NOMO-1 treated with DMSO at 0.1 percent for 48 hours (cell line): ENCODE measurements at regions not wholly inside any gene's neighbourhood (a gene's known extent, or its start where the extent isn't known, plus 50 kb on each side); places are given as distances from the start of the nearest gene placed in this dataset.

ENCODE experiments used
- DNase-seq: peaks from one replicate; lab custom pipeline; 2025; ENCODE audit not compliant: unreplicated experiment; lab: John Stamatoyannopoulos, UW

GRCh38 chr5:4053136-4053535 lies 457.5 kb downstream of the IRX1 start:
- no peak for DNase-seq

GRCh38 chr5:4054092-4054491 lies 458.5 kb downstream of the IRX1 start:
- no peak for DNase-seq

GRCh38 chr5:4058899-4059298 lies 463.3 kb downstream of the IRX1 start:
- DNase-seq: no peak

GRCh38 chr5:4065472-4066320 lies 470.1 kb downstream of the IRX1 start:
- DNase-seq: no peak

GRCh38 chr5:4068171-4068570 lies 472.5 kb downstream of the IRX1 start:
- no peak for DNase-seq

- DNase-seq: no peak
Measured at GRCh38 chr5:4078544-4078943, 482.9 kb downstream of the IRX1 start.

- DNase-seq: no peak
Measured at GRCh38 chr5:4079831-4080230, 484.2 kb downstream of the IRX1 start.

GRCh38 chr5:4080370-4080769 lies 484.7 kb downstream of the IRX1 start:
- DNase-seq: no peak

GRCh38 chr5:4081059-4081458 lies 485.4 kb downstream of the IRX1 start:
- no peak for DNase-seq

- no peak for DNase-seq
Measured at GRCh38 chr5:4081466-4081865, 485.8 kb downstream of the IRX1 start.

- no peak for DNase-seq
Measured at GRCh38 chr5:4082966-4083564, 487.4 kb downstream of the IRX1 start.

GRCh38 chr5:4083591-4084337 lies 488.1 kb downstream of the IRX1 start:
- no peak for DNase-seq

- DNase-seq: no peak
Measured at GRCh38 chr5:4086081-4086480, 490.4 kb downstream of the IRX1 start.

GRCh38 chr5:4087110-4087509 lies 491.5 kb downstream of the IRX1 start:
- DNase-seq: no peak

- DNase-seq: no peak
Measured at GRCh38 chr5:4089087-4089486, 493.5 kb downstream of the IRX1 start.

- DNase-seq: no peak
Measured at GRCh38 chr5:4093236-4093635, 497.6 kb downstream of the IRX1 start.

GRCh38 chr5:4093970-4094369 lies 498.3 kb downstream of the IRX1 start:
- no peak for DNase-seq

- no peak for DNase-seq
Measured at GRCh38 chr5:4095918-4096630, 500.4 kb downstream of the IRX1 start.

GRCh38 chr5:4097199-4097598 lies 501.6 kb downstream of the IRX1 start:
- no peak for DNase-seq

- no peak for DNase-seq
Measured at GRCh38 chr5:4098226-4098625, 502.6 kb downstream of the IRX1 start.

GRCh38 chr5:4099386-4099785 lies 503.8 kb downstream of the IRX1 start:
- no peak for DNase-seq
